Ascending aorta (tissue), 2 donors: ENCODE measurements at regions not wholly inside any gene's neighbourhood (a gene's known extent, or its start where the extent isn't known, plus 50 kb on each side); places are given as distances from the start of the nearest gene placed in this dataset.

Experiments used
- DNase-seq, 2 donors: peaks; one replicate each; pipeline ENCODE4 v3.0.0-alpha.2; 2019; ENCODE audit warnings: low spot score in 2 of 2
- H3K27ac ChIP-seq, 2 donors: fragments of 200-600 bp; sonication (generic); one replicate each; pipeline ENCODE4 v1.5.1; 2016 to 2017; ENCODE audit warnings: mild to moderate bottlenecking in 1 of 2
- H3K27me3 ChIP-seq: fragments of 200-600 bp; sonication (generic); one replicate; pipeline ENCODE4 v1.5.1; 2017
- H3K36me3 ChIP-seq, 2 donors: fragments of 200-600 bp; sonication (generic); one replicate each; pipeline ENCODE4 v1.5.1; 2016
- H3K4me1 ChIP-seq, 2 donors: fragments of 200-600 bp; sonication (generic); one replicate each; pipeline ENCODE4 v1.5.1; 2016 to 2017; ENCODE audit warnings: mild to moderate bottlenecking in 1 of 2
- H3K4me3 ChIP-seq, 2 donors: fragments of 200-600 bp; sonication (generic); one replicate each; pipeline ENCODE4 v1.5.1; 2016 to 2017; ENCODE audit warnings: mild to moderate bottlenecking in 1 of 2
- H3K9me3 ChIP-seq, 2 donors: fragments of 200-600 bp; sonication (generic); one replicate each; pipeline ENCODE4 v1.5.1; 2016
- CTCF ChIP-seq, 3 experiments: fragments of 200-600 bp in 2 of 3; fragments of 450-650 bp in 1 of 3; sonication (generic) in 2 of 3; IDR thresholded peaks; one replicate each; pipeline ENCODE4 v1.5.1; 2016 to 2019; ENCODE audit warnings: antibody characterized with exemption in 3 of 3, mild to moderate bottlenecking in 1 of 3, moderate library complexity in 1 of 3
- intact Hi-C: fragments of 100-400 bp; cut with DNase I; formaldehyde crosslinking; loops from one replicate; pipeline ENCODE4 v1.15.1; 2023

- no peak for TF ChIP-seq CTCF (IDR thresholded peaks at IDR 0.05)
- Histone ChIP-seq H3K27me3 (no peaks in the 10 kb centered on the region), H3K36me3 (no peaks in the 10 kb centered on the region), H3K4me3 (no peak overlapping the region), H3K4me1 (no peaks in the 10 kb centered on the region), H3K9me3 (no peaks in the 10 kb centered on the region), H3K27ac (no peak overlapping the region)
- no peak for DNase-seq
- intact Hi-C loops: no loop called here
Observed at GRCh38 chr20:40109136-40109535, 579.9 kb downstream of the MAFB start.

DNA sequence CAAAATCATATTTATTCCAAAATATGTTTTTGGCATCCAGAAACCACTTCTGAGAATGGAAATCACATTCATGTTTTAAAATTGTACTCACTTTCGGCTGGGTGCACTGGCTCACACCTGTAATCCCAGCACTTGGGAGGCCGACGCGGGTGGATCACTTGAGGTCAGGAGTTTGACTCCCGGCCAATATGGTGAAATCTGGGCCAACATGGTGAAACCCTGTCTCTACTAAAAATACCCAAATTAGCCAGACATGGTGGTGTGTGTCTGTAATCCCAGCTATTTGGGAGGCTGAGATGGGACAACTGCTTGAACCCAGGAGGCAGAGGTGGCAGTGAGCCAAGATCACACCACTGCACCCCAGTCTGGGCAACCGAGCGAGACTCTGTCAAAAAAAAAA, 580.7 kb downstream of the MAFB start:
- Histone ChIP-seq H3K36me3 (no peaks in the 10 kb centered on the region), H3K4me3 (no peak overlapping the region), H3K9me3 (no peaks in the 10 kb centered on the region), H3K4me1 (no peaks in the 10 kb centered on the region), H3K27me3 (no peaks in the 10 kb centered on the region), H3K27ac (no peak overlapping the region)
- no peak for DNase-seq
- intact Hi-C loops: no loop called here
- no peak for TF ChIP-seq CTCF (IDR thresholded peaks at IDR 0.05)

DNA sequence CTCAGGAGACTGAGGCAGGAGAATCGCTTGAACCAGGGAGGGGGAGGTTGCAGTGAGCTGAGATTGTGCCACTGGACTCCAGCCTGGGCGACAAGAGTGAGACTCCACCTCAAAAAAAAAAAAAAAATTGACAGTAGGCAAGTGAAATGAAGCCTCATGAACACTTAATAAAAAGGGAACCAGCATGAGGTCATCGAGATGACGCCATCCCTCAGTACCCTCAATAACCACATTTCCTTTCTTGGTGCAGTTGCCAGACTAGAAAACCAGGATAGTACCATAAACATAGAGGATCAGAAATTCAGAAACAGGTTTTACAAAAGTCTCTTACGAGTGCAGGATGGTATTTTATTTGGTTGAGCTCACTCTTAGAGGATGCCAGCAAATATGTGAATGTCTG, 584.1 kb downstream of the MAFB start:
- Histone ChIP-seq H3K27me3 (no peaks in the 10 kb centered on the region), H3K4me3 (no peak overlapping the region), H3K27ac (no peak overlapping the region), H3K9me3 (no peaks in the 10 kb centered on the region), H3K36me3 (no peaks in the 10 kb centered on the region), H3K4me1 (no peaks in the 10 kb centered on the region)
- intact Hi-C loops: no loop called here
- TF ChIP-seq CTCF (IDR thresholded peaks at IDR 0.05): no peak
- DNase-seq: no peak

GRCh38 chr20:40103420-40103819, 585.6 kb downstream of the MAFB start:
- no peak for TF ChIP-seq CTCF (IDR thresholded peaks at IDR 0.05)
- no peak for DNase-seq
- Histone ChIP-seq H3K4me3 (no peak overlapping the region), H3K27me3 (no peaks in the 10 kb centered on the region), H3K4me1 (no peaks in the 10 kb centered on the region), H3K9me3 (no peaks in the 10 kb centered on the region), H3K27ac (no peak overlapping the region), H3K36me3 (no peaks in the 10 kb centered on the region)
- intact Hi-C loops: no loop called here

DNA sequence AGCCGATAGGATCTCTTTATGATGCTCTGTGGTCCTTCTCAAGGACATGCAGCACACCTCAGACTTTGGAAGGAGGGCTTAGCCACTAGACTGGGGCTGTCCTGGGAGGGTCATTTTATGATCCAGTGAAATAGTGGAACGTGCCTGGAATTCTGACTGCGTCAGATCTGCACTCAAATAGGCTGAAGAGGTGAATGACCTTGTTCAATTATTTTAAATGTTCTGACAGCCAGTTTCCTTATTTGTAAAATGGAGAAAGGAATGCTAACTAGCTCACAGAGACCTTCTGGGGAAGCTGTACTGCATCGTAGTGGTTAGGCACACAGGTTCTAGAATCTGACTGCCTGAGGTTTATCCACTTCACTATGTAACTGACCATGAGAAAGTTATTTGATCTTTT, 587.5 kb downstream of the MAFB start:
- intact Hi-C loops: no loop called here
- TF ChIP-seq CTCF (IDR thresholded peaks at IDR 0.05): no peak

DNA sequence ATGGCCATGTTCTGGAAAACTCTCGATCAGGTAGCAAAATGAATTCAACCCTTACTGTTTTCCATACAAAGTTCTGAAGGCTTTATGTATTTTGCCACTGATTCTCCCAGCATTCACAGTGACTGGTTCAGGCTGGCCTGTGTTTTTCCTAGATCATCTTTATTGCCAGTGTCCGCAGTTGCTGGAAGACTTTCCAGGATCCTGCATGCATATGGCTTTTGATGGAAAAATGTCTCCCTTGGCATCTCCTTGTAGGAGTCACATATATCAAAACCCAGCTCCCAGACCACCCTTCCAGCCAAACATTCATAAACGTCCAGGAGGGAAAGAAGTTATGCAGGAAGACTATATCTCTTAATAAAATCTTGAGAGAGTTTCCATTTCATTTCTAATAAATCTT, 588.8 kb downstream of the MAFB start:
- Histone ChIP-seq H3K4me3 (no peak overlapping the region), H3K9me3 (no peaks in the 10 kb centered on the region), H3K27ac (no peak overlapping the region), H3K27me3 (no peaks in the 10 kb centered on the region), H3K36me3 (no peaks in the 10 kb centered on the region), H3K4me1 (no peaks in the 10 kb centered on the region)
- intact Hi-C loops: no loop called here
- no peak for TF ChIP-seq CTCF (IDR thresholded peaks at IDR 0.05)
- no peak for DNase-seq

More for the DNA sequence above, 587.5 kb downstream of the MAFB start:
- H3K4me1 ChIP-seq: no peaks in the 10 kb centered on the region
- no peaks in the 10 kb centered on the region for H3K9me3 ChIP-seq
- no peak overlapping the region for H3K27ac ChIP-seq
- no peaks in the 10 kb centered on the region for H3K27me3 ChIP-seq
- no peak overlapping the region for H3K4me3 ChIP-seq
- no peak for DNase-seq
- H3K36me3 ChIP-seq: no peaks in the 10 kb centered on the region
